Natural killer cell (primary cell): ENCODE measurements at regions not wholly inside any gene's neighbourhood (a gene's known extent, or its start where the extent isn't known, plus 50 kb on each side); places are given as distances from the start of the nearest gene placed in this dataset.

ENCODE experiments used
- ATAC-seq, 3 donors: fragments of 150-1000 bp in 2 of 3; fragments of 200-7000 bp in 1 of 3; cut with Tn5 transposase; 1 replicate in 1 of 3; 2 replicates in 2 of 3; pipeline ENCODE4 v1.10.0; 2021; ENCODE audit warnings: mild to moderate bottlenecking in 2 of 3, moderate library complexity in 2 of 3
- DNase-seq, 2 donors: peaks; one replicate each; pipeline versions ENCODE4 v3.0.0 to v3.0.0-alpha.2; 2013 to 2021; ENCODE audit warnings: mixed read lengths in 1 of 2
- H3K27ac ChIP-seq: one replicate; pipeline ENCODE4 v1.5.1; 2013; ENCODE audit warnings: mild to moderate bottlenecking, low read length
- H3K27me3 ChIP-seq: one replicate; pipeline ENCODE4 v1.6.1; 2013; ENCODE audit warnings: low read length; ENCODE audit not compliant: control insufficient read depth, insufficient read depth
- H3K36me3 ChIP-seq: one replicate; pipeline ENCODE4 v1.6.1; 2013; ENCODE audit warnings: low read length; ENCODE audit not compliant: control insufficient read depth, insufficient read depth
- H3K4me1 ChIP-seq: one replicate; pipeline ENCODE4 v1.6.1; 2013; ENCODE audit warnings: low read length; ENCODE audit not compliant: control insufficient read depth, insufficient read depth
- H3K4me3 ChIP-seq: one replicate; pipeline ENCODE4 v1.5.1; 2013; ENCODE audit warnings: low read length
- H3K9me3 ChIP-seq: one replicate; pipeline ENCODE4 v1.6.1; 2013; ENCODE audit warnings: low read length; ENCODE audit not compliant: control insufficient read depth, insufficient read depth
- H3K27ac Mint-ChIP-seq, 2 donors: one replicate each; pipeline ENCODE4 v1.8.0; 2022; ENCODE audit warnings: mild to moderate bottlenecking in 2 of 2, mixed read lengths in 2 of 2, moderate library complexity in 1 of 2
- H3K27me3 Mint-ChIP-seq, 2 donors: one replicate each; pipeline ENCODE4 v1.8.0; 2022; ENCODE audit warnings: low read depth in 2 of 2, mixed read lengths in 2 of 2
- H3K36me3 Mint-ChIP-seq: one replicate; pipeline ENCODE4 v1.8.0; 2022; ENCODE audit warnings: mixed read lengths
- H3K4me1 Mint-ChIP-seq, 2 donors: one replicate each; pipeline ENCODE4 v1.8.0; 2022; ENCODE audit warnings: mixed read lengths in 2 of 2
- H3K4me3 Mint-ChIP-seq: one replicate; pipeline ENCODE4 v1.8.0; 2022; ENCODE audit warnings: mild to moderate bottlenecking, moderate library complexity, mixed read lengths
- H3K9me3 Mint-ChIP-seq, 2 donors: one replicate each; pipeline ENCODE4 v1.8.0; 2022; ENCODE audit warnings: mixed read lengths in 2 of 2
- WGBS: methylation state at CpG from one replicate; pipeline ENCODE4 v1.1.7; 2013; ENCODE audit warnings: missing lambda C conversion rate; ENCODE audit not compliant: insufficient coverage; 5-methylcytosine and 5-hydroxymethylcytosine counted together
- intact Hi-C: fragments of 100-400 bp; cut with micrococcal nuclease; formaldehyde crosslinking; loops from one replicate; pipeline ENCODE4 v1.14.2; 2022
- TF ChIP-seq, protein P1 (sequence below): fragments of 200-600 bp; IDR thresholded peaks from one replicate; pipeline ENCODE4 v1.8.0; 2022; ENCODE audit warnings: antibody characterized with exemption

DNA sequence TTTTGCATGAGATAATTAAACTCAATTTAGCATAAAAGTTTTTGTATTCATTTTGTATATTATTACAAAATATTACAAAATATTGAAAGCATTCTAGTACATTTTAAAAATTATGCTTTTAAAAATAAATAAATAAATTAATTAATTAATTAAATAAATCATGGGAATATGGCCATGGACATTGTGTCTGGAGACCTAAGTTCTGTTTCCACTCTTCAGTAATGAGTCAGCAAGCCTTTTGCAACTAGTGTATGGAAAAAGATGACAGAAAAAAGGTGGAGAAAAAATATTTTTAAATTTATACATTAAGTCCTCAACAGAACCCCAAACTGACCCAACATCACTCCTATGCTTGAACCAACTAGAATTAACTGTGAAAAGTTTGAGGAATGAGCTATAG, 1187.5 kb upstream of the USP15 start:
- H3K4me3 Mint-ChIP-seq: no peak overlapping the region

DNA sequence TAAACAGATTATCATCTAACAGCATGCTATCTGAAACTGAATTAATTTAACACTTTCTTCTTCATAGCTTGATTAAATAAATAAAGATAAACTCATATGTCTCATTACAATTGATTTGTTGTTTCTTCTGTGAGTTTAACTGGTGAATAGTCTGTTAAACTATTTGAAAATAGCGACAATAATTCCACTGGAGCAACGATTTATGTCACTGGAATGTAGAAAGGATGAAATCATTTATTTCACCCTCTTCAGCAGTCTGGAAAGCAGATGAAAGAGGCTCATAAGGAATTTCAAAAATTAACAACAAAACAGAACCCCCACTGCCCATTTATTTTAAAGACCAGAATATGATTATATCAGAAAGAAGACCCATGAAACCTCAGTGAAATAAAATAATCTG, 1165.1 kb upstream of the USP15 start:
- no peaks in the 10 kb centered on the region for H3K4me1 Mint-ChIP-seq
- H3K4me3 ChIP-seq: no peak overlapping the region
- no peaks in the 10 kb centered on the region for H3K27me3 Mint-ChIP-seq
- DNase-seq (no peak), ATAC-seq (no peak)
- TF ChIP-seq, protein P1, sequence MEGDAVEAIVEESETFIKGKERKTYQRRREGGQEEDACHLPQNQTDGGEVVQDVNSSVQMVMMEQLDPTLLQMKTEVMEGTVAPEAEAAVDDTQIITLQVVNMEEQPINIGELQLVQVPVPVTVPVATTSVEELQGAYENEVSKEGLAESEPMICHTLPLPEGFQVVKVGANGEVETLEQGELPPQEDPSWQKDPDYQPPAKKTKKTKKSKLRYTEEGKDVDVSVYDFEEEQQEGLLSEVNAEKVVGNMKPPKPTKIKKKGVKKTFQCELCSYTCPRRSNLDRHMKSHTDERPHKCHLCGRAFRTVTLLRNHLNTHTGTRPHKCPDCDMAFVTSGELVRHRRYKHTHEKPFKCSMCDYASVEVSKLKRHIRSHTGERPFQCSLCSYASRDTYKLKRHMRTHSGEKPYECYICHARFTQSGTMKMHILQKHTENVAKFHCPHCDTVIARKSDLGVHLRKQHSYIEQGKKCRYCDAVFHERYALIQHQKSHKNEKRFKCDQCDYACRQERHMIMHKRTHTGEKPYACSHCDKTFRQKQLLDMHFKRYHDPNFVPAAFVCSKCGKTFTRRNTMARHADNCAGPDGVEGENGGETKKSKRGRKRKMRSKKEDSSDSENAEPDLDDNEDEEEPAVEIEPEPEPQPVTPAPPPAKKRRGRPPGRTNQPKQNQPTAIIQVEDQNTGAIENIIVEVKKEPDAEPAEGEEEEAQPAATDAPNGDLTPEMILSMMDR: no peak
- H3K9me3 ChIP-seq: peaks cover 26% of the 10 kb centered on the region
- H3K27me3 ChIP-seq: no peaks in the 10 kb centered on the region
- no peak overlapping the region for H3K27ac ChIP-seq
- WGBS: no CpG with 5 or more reads among the region's 2 CpGs
- no peaks in the 10 kb centered on the region for H3K4me1 ChIP-seq
- H3K9me3 Mint-ChIP-seq: peaks cover 13 to 21% of the 10 kb centered on the region in 2 donors
- H3K36me3 Mint-ChIP-seq: no peaks in the 10 kb centered on the region
- H3K36me3 ChIP-seq: no peaks in the 10 kb centered on the region
- no peak overlapping the region for H3K27ac Mint-ChIP-seq
- intact Hi-C loops: no loop called here
- H3K4me3 Mint-ChIP-seq: no peak overlapping the region

More for the DNA sequence above, 1187.5 kb upstream of the USP15 start:
- H3K27ac Mint-ChIP-seq: no peak overlapping the region
- peaks cover 8% of the 10 kb centered on the region for H3K36me3 Mint-ChIP-seq
- peaks cover 12 to 25% of the 10 kb centered on the region in 2 donors for H3K9me3 Mint-ChIP-seq
- Histone ChIP-seq H3K9me3 (no peaks in the 10 kb centered on the region), H3K27me3 (no peaks in the 10 kb centered on the region), H3K4me3 (no peak overlapping the region), H3K36me3 (no peaks in the 10 kb centered on the region), H3K27ac (no peak overlapping the region), H3K4me1 (no peaks in the 10 kb centered on the region)
- TF ChIP-seq, protein P1: no peak
- ATAC-seq (no peak), DNase-seq (no peak)
- H3K27me3 Mint-ChIP-seq: no peaks in the 10 kb centered on the region
- no peaks in the 10 kb centered on the region for H3K4me1 Mint-ChIP-seq
- intact Hi-C loops: no loop called here

DNA sequence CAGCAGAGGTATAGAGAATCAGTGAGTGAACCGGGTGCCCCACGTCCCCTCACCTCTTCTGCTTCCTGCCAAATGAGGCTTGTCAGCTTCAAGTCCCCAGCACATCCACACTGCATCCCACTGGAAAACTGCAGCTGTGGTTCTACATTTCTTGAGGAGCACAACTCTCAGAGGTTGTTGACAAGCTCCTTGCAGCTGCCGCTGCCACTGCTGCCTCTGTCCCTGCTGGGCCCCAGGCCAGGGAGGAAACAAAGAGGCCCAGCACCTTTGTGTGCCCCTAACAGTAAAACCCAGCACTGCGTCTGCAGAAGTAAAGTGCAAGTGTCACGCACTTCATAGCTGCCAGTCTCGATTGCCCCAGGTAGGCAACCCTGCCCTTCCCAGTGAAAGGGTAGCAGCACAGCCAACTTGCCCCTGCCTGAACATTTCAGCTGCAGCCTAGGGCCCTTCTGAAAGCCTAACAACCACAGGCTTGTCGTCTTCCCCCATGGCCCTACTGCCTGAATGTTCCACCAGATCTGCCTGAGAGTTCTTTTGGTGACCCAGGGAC, 1162.1 kb upstream of the USP15 start:
- Mint-ChIP-seq H3K4me3 (no peak overlapping the region), H3K9me3 (peaks cover 15 to 19% of the 10 kb centered on the region in 2 donors), H3K27me3 (no peaks in the 10 kb centered on the region), H3K27ac (no peak overlapping the region), H3K36me3 (no peaks in the 10 kb centered on the region), H3K4me1 (no peaks in the 10 kb centered on the region)
- H3K27me3 ChIP-seq: no peaks in the 10 kb centered on the region
- no peak for DNase-seq
- ATAC-seq: no peak
- 71% methylated on average over 7 of the region's 7 CpGs for WGBS
- TF ChIP-seq, protein P1: no peak
- H3K27ac ChIP-seq: no peak overlapping the region
- no peak overlapping the region for H3K4me3 ChIP-seq
- no peaks in the 10 kb centered on the region for H3K4me1 ChIP-seq
- intact Hi-C loops: no loop called here
- H3K36me3 ChIP-seq: no peaks in the 10 kb centered on the region
- peaks cover 16% of the 10 kb centered on the region for H3K9me3 ChIP-seq

DNA sequence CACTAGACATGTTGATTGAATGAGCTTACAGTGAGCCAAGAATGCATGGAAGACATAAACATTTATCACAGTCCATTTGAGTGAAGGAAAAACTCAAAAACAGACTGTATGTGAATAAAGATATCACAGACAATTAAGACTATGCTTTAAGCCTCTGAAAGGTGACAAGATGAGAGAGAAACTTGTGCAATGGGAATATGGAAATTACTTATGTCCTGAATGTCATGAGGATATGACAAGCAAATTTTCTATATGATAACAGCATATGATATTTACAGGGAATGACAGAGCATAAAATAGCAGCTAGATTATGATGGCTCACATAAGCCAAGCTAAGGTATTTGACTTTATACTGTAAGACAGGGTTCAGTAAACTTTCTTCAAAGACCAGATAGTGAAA, 1153.1 kb upstream of the USP15 start:
- intact Hi-C loops: no loop called here
- Histone ChIP-seq H3K4me1 (no peaks in the 10 kb centered on the region), H3K4me3 (no peak overlapping the region), H3K27ac (no peak overlapping the region), H3K36me3 (no peaks in the 10 kb centered on the region), H3K9me3 (peaks cover 6% of the 10 kb centered on the region), H3K27me3 (no peaks in the 10 kb centered on the region)
- no peak overlapping the region for H3K27ac Mint-ChIP-seq
- H3K9me3 Mint-ChIP-seq: peaks cover 7 to 17% of the 10 kb centered on the region in 2 donors
- H3K36me3 Mint-ChIP-seq: peaks cover 5% of the 10 kb centered on the region
- no peak for ATAC-seq
- no peak for DNase-seq
- H3K4me1 Mint-ChIP-seq: no peaks in the 10 kb centered on the region
- TF ChIP-seq, protein P1: no peak
- no peak overlapping the region for H3K4me3 Mint-ChIP-seq
- no peaks in the 10 kb centered on the region for H3K27me3 Mint-ChIP-seq
